ENCODE measurements at regions not wholly inside any gene's neighbourhood (a gene's known extent, or its start where the extent isn't known, plus 50 kb on each side); places are given as distances from the start of the nearest gene placed in this dataset.

- no peak for TF ChIP-seq FOXM1 (IDR thresholded peaks at IDR 0.05; ENCODE audit: borderline replicate concordance, low read depth)
- no peak for TF ChIP-seq EP300 (IDR thresholded peaks at IDR 0.05; ENCODE audit: borderline replicate concordance)
- TF ChIP-seq TEAD4 (IDR thresholded peaks at IDR 0.05) = no peak
- no peak for TF ChIP-seq MAX (IDR thresholded peaks at IDR 0.05)
- TF ChIP-seq REST (IDR thresholded peaks at IDR 0.05; ENCODE audit: low read depth) = no peak
- TF ChIP-seq TAF1 (IDR thresholded peaks at IDR 0.05; ENCODE audit: low read depth) = no peak
- TF ChIP-seq TCF12 (IDR thresholded peaks at IDR 0.05; ENCODE audit: low read depth) = no peak
- no peak for TF ChIP-seq CREB1 (IDR thresholded peaks at IDR 0.05; ENCODE audit: low read depth)
- no peak for TF ChIP-seq YY1 (IDR thresholded peaks at IDR 0.05; ENCODE audit: low read depth)
These were observed 94.2 kb upstream of the CBLN2 start for GRCh38 chr18:72638376-72638775.
